ENCODE measurements at regions not wholly inside any gene's neighbourhood (a gene's known extent, or its start where the extent isn't known, plus 50 kb on each side); places are given as distances from the start of the nearest gene placed in this dataset.
"Not testable (repeated sequence)": the region's sequence is repeated elsewhere in the genome, so short reads cannot be mapped to it uniquely, and the experiment has no call there.

DNA sequence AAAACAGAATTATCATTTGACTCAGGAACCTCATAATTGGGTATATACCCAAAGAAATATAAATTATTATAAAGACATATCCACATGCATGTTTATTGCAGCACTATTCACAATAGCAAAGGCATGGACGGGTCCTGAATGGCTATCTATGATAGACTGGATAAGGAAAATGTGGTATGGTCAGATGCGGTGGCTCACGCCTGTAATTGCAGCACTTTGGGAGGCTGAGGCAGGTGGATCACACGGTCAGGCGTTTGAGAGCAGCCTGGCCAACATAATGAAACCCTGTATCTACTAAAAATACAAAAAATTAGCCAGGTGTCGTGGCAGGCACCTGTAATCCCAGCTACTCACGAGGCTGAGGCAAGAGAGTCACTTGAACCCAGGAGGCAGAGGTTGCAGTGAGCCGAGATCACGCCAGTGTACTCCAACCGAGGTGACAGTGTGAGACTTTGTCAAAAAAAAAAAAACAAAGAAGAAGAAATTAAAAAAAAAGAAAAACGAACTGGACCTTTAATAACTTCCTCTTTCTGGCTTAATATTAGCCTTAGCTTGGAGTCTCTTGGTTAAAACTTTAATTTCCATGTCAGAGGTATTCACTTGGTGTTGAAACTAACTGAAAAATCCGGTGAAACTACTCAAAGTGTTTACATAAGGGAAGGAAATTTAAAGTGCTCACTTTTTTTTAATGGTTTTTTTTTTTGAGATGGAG, 104.4 kb downstream of the ZNF486 start:
- no peak overlapping the region for H3K4me3 ChIP-seq
- no peak for TF ChIP-seq CTCF (IDR thresholded peaks at IDR 0.05)
- 72 to 76% methylated on average over 12 of the region's 12 CpGs for WGBS, 2 donors

DNA sequence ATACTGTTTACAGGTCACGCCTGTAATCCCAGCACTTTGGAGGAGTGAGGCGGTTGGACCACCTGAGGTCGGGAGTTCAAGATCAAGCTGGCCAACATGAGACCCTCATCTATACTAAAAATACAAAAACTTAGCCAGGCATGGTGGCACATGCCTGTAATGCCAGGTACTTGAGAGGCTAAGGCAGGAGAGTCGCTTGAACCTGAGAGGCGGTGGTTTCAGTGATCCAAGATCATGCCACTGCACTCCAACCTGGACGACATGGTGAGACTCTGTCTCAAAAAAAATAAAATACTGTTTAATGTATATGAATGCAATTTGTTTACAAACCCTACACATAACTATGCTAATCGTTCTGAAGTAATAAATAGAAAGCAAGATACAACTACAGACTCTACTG, 102.4 kb downstream of the ZNF486 start:
- Histone ChIP-seq H3K27ac (no peak overlapping the region), H3K36me3 (no peaks in the 10 kb centered on the region), H3K4me3 (no peak overlapping the region), H3K27me3 (peaks cover 0 to 11% (median 0%) of the 10 kb centered on the region in 7 donors), H3K9me3 (no peaks in the 10 kb centered on the region), H3K4me1 (no peaks in the 10 kb centered on the region)
- ATAC-seq = no peak
- DNase-seq = no peak
- WGBS, 2 donors = 88 to 93% methylated on average over 7 of the region's 7 CpGs
- TF ChIP-seq CTCF (IDR thresholded peaks at IDR 0.05) = no peak
- intact Hi-C loops (cut with DNase I) = no loop called here

More for the DNA sequence above, 104.4 kb downstream of the ZNF486 start:
- Histone ChIP-seq H3K36me3 (no peaks in the 10 kb centered on the region), H3K27me3 (peaks cover 0 to 11% (median 0%) of the 10 kb centered on the region in 7 donors), H3K4me1 (no peaks in the 10 kb centered on the region), H3K27ac (no peak overlapping the region), H3K9me3 (no peaks in the 10 kb centered on the region)
- no peak for ATAC-seq
- DNase-seq = no peak
- intact Hi-C loops (cut with DNase I) = loop anchor here in 1 of 10 donors (10.0 kb wide), 1 partner anchor 277 kb away; no protein-coding TSS in a partner anchor

DNA sequence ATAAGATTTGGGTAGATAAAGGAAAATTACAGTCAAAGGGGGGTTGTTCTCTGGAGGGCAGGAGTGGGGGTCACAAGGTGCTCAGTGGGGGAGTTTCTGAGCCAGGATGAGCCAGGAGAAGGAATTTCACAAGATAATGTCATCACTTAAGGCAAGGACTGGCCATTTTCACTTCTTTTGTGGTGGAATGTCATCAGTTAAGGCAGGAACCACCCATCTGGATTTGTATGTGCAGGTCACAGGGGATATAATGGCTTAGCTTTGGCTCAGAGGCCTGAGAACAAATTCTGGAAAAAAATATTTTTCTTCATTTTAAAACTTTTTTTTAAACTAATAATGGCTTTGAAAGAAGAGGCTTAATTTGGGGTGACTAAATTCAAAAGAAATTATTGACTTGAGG, 94.5 kb downstream of the ZNF486 start:
- H3K27me3 ChIP-seq = peaks cover 0 to 38% (median 15%) of the 10 kb centered on the region in 7 donors
- DNase-seq; intact Hi-C loops (cut with DNase I); H3K4me3 ChIP-seq; H3K4me1 ChIP-seq; H3K9me3 ChIP-seq; H3K27ac ChIP-seq; H3K36me3 ChIP-seq; ATAC-seq: not testable (repeated sequence)

DNA sequence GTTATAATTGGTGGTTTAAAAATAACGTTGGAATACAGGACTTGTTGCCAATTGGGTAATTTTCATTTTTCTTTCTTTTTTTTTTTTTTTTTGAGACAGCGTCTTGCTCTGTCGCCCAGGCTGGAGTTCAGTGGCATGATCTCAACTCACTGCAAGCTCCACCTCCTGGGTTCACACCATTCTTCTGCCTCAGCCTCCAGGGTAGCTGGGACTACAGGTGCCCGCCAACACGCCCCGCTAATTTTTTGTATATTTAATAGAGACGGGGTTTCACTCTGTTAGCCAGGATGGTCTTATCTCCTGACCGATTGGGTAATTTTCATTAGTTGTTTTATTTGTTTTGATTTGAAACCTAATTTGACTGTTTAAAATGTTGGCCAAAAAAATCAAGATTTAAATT, 93.7 kb downstream of the ZNF486 start:
- ATAC-seq; H3K9me3 ChIP-seq; H3K27ac ChIP-seq; H3K4me3 ChIP-seq; H3K36me3 ChIP-seq; DNase-seq; H3K4me1 ChIP-seq; intact Hi-C loops (cut with DNase I): not testable (repeated sequence)
- WGBS, 2 donors = 49 to 51% methylated on average over 8 of the region's 8 CpGs
- peaks cover 0 to 38% (median 15%) of the 10 kb centered on the region in 7 donors for H3K27me3 ChIP-seq

DNA sequence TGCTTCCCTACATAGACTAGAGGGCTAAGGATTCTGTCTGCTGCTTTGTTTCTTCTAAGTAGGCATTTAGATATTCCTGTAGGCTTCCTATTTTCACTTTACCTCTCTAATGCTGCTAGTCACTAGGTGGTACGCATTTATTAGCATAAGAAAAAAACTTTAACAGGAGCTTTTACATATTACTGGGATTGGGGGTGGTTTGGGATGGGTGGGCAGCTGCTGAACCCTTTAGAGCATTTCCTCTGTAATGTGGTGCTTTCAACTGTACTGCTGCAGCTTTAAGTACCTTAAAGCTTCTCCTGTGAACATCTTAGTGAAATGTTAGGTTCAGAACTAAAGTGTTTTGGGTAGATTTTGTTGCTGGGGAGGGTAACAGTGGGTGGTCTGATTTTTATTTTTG, 92.6 kb downstream of the ZNF486 start:
- Histone ChIP-seq H3K4me1 (no peaks in the 10 kb centered on the region), H3K27ac (no peak overlapping the region), H3K27me3 (peaks cover 0 to 38% (median 15%) of the 10 kb centered on the region in 7 donors), H3K4me3 (no peak overlapping the region), H3K36me3 (no peaks in the 10 kb centered on the region), H3K9me3 (no peaks in the 10 kb centered on the region)
- intact Hi-C loops (cut with DNase I) = no loop called here
- no peak for ATAC-seq
- 43 to 48% methylated on average over 1 of the region's 1 CpG for WGBS, 2 donors
- no peak for TF ChIP-seq CTCF (IDR thresholded peaks at IDR 0.05)
- DNase-seq = no peak

All from heart right ventricle (tissue), 16 donors.